PC-9 (cell line): ENCODE measurements at regions not wholly inside any gene's neighbourhood (a gene's known extent, or its start where the extent isn't known, plus 50 kb on each side); places are given as distances from the start of the nearest gene placed in this dataset.

ENCODE experiments used
- EZH2 ChIP-seq: fragments of 200-600 bp; sonication (generic); IDR thresholded peaks from 2 replicates; pipeline ENCODE4 v1.8.0; 2017; ENCODE audit warnings: antibody characterized with exemption, low read depth
- TF ChIP-seq, protein P1 (sequence below): fragments of 200-600 bp; sonication (generic); conservative IDR thresholded peaks from 2 replicates; pipeline ENCODE4 v1.6.1; 2017; ENCODE audit warnings: mixed run types, antibody characterized with exemption, mild to moderate bottlenecking, moderate library complexity

DNA sequence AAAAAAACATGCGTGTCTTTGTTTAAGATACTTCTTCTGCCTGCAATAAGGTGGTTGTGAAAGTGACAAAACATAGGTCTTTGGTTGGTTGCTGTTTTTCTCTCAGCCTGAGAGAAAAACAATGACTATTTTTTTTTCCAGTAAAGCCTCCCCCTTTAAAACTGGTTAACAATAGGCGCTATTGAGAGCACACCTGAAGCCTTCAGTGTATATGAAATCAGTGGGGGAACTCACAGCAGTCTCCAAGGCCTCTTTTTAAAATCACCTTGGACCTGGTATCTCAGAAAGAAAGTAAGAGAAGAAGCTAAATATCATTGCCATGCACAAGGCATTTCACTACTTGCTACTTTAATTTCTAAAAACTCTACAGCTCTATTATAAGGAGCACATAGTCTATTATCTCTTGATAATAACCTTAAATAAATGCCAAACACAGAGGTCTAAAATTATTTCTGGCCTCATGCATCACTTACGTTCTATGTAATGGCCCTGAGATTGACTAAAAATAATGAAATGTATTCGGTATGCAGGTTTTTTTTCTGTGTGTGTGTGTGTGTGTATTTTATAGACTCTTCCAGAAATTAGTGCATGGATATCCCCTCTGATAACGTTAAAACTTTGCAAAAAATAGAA lies 544.4 kb downstream of the TDRD15 start:
- TF ChIP-seq, protein P1, sequence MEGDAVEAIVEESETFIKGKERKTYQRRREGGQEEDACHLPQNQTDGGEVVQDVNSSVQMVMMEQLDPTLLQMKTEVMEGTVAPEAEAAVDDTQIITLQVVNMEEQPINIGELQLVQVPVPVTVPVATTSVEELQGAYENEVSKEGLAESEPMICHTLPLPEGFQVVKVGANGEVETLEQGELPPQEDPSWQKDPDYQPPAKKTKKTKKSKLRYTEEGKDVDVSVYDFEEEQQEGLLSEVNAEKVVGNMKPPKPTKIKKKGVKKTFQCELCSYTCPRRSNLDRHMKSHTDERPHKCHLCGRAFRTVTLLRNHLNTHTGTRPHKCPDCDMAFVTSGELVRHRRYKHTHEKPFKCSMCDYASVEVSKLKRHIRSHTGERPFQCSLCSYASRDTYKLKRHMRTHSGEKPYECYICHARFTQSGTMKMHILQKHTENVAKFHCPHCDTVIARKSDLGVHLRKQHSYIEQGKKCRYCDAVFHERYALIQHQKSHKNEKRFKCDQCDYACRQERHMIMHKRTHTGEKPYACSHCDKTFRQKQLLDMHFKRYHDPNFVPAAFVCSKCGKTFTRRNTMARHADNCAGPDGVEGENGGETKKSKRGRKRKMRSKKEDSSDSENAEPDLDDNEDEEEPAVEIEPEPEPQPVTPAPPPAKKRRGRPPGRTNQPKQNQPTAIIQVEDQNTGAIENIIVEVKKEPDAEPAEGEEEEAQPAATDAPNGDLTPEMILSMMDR = no peak
- no peak for TF ChIP-seq EZH2
